ENCODE measurements at regions not wholly inside any gene's neighbourhood (a gene's known extent, or its start where the extent isn't known, plus 50 kb on each side); places are given as distances from the start of the nearest gene placed in this dataset.

DNA sequence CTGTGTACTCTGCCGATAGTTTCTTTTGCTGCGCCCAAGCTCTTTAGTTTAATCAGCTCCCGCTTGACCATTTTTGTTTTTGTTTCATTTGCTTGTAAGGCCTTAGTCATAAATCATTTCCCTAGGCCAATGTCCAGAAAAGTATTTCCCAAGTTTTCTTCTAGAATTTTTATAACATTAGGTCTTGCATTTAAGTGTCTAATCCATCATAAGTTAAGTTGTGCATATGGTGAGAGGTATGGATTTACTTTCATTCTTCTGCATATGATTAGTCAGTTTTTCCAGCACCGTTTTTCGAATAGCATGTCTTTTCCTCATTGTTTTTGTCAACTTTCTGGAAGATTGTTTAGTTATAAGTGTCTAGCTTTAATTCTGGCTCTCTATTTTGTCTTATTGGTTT, 484.8 kb upstream of the CNTNAP5 start:
- TF ChIP-seq, protein P1, sequence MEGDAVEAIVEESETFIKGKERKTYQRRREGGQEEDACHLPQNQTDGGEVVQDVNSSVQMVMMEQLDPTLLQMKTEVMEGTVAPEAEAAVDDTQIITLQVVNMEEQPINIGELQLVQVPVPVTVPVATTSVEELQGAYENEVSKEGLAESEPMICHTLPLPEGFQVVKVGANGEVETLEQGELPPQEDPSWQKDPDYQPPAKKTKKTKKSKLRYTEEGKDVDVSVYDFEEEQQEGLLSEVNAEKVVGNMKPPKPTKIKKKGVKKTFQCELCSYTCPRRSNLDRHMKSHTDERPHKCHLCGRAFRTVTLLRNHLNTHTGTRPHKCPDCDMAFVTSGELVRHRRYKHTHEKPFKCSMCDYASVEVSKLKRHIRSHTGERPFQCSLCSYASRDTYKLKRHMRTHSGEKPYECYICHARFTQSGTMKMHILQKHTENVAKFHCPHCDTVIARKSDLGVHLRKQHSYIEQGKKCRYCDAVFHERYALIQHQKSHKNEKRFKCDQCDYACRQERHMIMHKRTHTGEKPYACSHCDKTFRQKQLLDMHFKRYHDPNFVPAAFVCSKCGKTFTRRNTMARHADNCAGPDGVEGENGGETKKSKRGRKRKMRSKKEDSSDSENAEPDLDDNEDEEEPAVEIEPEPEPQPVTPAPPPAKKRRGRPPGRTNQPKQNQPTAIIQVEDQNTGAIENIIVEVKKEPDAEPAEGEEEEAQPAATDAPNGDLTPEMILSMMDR (conservative IDR thresholded peaks at IDR 0.05; ENCODE audit: low read depth in 2 of 2) = no peak
- TF ChIP-seq, protein P2, sequence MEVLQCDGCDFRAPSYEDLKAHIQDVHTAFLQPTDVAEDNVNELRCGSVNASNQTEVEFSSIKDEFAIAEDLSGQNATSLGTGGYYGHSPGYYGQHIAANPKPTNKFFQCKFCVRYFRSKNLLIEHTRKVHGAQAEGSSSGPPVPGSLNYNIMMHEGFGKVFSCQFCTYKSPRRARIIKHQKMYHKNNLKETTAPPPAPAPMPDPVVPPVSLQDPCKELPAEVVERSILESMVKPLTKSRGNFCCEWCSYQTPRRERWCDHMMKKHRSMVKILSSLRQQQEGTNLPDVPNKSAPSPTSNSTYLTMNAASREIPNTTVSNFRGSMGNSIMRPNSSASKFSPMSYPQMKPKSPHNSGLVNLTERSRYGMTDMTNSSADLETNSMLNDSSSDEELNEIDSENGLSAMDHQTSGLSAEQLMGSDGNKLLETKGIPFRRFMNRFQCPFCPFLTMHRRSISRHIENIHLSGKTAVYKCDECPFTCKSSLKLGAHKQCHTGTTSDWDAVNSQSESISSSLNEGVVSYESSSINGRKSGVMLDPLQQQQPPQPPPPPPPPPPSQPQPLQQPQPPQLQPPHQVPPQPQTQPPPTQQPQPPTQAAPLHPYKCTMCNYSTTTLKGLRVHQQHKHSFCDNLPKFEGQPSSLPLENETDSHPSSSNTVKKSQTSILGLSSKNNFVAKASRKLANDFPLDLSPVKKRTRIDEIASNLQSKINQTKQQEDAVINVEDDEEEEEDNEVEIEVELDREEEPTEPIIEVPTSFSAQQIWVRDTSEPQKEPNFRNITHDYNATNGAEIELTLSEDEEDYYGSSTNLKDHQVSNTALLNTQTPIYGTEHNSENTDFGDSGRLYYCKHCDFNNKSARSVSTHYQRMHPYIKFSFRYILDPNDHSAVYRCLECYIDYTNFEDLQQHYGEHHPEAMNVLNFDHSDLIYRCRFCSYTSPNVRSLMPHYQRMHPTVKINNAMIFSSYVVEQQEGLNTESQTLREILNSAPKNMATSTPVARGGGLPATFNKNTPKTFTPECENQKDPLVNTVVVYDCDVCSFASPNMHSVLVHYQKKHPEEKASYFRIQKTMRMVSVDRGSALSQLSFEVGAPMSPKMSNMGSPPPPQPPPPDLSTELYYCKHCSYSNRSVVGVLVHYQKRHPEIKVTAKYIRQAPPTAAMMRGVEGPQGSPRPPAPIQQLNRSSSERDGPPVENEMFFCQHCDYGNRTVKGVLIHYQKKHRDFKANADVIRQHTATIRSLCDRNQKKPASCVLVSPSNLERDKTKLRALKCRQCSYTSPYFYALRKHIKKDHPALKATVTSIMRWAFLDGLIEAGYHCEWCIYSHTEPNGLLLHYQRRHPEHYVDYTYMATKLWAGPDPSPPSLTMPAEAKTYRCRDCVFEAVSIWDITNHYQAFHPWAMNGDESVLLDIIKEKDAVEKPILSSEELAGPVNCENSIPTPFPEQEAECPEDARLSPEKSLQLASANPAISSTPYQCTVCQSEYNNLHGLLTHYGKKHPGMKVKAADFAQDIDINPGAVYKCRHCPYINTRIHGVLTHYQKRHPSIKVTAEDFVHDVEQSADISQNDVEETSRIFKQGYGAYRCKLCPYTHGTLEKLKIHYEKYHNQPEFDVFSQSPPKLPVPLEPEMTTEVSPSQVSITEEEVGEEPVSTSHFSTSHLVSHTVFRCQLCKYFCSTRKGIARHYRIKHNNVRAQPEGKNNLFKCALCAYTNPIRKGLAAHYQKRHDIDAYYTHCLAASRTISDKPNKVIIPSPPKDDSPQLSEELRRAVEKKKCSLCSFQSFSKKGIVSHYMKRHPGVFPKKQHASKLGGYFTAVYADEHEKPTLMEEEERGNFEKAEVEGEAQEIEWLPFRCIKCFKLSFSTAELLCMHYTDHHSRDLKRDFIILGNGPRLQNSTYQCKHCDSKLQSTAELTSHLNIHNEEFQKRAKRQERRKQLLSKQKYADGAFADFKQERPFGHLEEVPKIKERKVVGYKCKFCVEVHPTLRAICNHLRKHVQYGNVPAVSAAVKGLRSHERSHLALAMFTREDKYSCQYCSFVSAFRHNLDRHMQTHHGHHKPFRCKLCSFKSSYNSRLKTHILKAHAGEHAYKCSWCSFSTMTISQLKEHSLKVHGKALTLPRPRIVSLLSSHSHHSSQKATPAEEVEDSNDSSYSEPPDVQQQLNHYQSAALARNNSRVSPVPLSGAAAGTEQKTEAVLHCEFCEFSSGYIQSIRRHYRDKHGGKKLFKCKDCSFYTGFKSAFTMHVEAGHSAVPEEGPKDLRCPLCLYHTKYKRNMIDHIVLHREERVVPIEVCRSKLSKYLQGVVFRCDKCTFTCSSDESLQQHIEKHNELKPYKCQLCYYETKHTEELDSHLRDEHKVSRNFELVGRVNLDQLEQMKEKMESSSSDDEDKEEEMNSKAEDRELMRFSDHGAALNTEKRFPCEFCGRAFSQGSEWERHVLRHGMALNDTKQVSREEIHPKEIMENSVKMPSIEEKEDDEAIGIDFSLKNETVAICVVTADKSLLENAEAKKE (CRISPR knock-in tag; IDR thresholded peaks at IDR 0.05) = no peak
- TF ChIP-seq POLR2AphosphoS5 (IDR thresholded peaks at IDR 0.05; ENCODE audit: low read depth) (no peak), EZH2 (IDR thresholded peaks at IDR 0.05; ENCODE audit: low read depth, unreplicated experiment) (no peak), JUNB (IDR thresholded peaks at IDR 0.05; ENCODE audit: unreplicated experiment) (no peak), EZH2phosphoT487 (IDR thresholded peaks at IDR 0.05; ENCODE audit: unreplicated experiment) (no peak), CREB1 (CRISPR knock-in tag; IDR thresholded peaks at IDR 0.05; ENCODE audit: low read depth) (no peak), ZNF331 (CRISPR knock-in tag; IDR thresholded peaks at IDR 0.05; ENCODE audit: low read depth) (no peak), STAT1 (IDR thresholded peaks at IDR 0.05; ENCODE audit: unreplicated experiment) (no peak), NANOG (IDR thresholded peaks at IDR 0.05; ENCODE audit: borderline replicate concordance) (no peak)
- TF ChIP-seq, protein P3, sequence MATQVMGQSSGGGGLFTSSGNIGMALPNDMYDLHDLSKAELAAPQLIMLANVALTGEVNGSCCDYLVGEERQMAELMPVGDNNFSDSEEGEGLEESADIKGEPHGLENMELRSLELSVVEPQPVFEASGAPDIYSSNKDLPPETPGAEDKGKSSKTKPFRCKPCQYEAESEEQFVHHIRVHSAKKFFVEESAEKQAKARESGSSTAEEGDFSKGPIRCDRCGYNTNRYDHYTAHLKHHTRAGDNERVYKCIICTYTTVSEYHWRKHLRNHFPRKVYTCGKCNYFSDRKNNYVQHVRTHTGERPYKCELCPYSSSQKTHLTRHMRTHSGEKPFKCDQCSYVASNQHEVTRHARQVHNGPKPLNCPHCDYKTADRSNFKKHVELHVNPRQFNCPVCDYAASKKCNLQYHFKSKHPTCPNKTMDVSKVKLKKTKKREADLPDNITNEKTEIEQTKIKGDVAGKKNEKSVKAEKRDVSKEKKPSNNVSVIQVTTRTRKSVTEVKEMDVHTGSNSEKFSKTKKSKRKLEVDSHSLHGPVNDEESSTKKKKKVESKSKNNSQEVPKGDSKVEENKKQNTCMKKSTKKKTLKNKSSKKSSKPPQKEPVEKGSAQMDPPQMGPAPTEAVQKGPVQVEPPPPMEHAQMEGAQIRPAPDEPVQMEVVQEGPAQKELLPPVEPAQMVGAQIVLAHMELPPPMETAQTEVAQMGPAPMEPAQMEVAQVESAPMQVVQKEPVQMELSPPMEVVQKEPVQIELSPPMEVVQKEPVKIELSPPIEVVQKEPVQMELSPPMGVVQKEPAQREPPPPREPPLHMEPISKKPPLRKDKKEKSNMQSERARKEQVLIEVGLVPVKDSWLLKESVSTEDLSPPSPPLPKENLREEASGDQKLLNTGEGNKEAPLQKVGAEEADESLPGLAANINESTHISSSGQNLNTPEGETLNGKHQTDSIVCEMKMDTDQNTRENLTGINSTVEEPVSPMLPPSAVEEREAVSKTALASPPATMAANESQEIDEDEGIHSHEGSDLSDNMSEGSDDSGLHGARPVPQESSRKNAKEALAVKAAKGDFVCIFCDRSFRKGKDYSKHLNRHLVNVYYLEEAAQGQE (IDR thresholded peaks at IDR 0.05; ENCODE audit: unreplicated experiment) = no peak
- TF ChIP-seq, protein P4, sequence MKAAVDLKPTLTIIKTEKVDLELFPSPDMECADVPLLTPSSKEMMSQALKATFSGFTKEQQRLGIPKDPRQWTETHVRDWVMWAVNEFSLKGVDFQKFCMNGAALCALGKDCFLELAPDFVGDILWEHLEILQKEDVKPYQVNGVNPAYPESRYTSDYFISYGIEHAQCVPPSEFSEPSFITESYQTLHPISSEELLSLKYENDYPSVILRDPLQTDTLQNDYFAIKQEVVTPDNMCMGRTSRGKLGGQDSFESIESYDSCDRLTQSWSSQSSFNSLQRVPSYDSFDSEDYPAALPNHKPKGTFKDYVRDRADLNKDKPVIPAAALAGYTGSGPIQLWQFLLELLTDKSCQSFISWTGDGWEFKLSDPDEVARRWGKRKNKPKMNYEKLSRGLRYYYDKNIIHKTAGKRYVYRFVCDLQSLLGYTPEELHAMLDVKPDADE (IDR thresholded peaks at IDR 0.05) = no peak

All from GM23338 (cell line).